GM18907 (cell line): ENCODE measurements at regions not wholly inside any gene's neighbourhood (a gene's known extent, or its start where the extent isn't known, plus 50 kb on each side); places are given as distances from the start of the nearest gene placed in this dataset.
"Not testable (repeated sequence)": the region's sequence is repeated elsewhere in the genome, so short reads cannot be mapped to it uniquely, and the experiment has no call there.

Experiments used
- ATAC-seq: cut with Tn5 transposase; IDR thresholded peaks from one replicate; pipeline ENCODE4 v1.9.1; 2021; ENCODE audit warnings: mild to moderate bottlenecking, moderate library complexity; ENCODE audit not compliant: unreplicated experiment

GRCh38 chr9:97772145-97772544, 75.0 kb upstream of the XPA start:
- ATAC-seq = no peak

- ATAC-seq = no peak
Observed at GRCh38 chr9:97773091-97773490, 76.0 kb upstream of the XPA start.

- ATAC-seq = no peak
Observed at GRCh38 chr9:97773723-97774122, 76.6 kb upstream of the XPA start.

DNA sequence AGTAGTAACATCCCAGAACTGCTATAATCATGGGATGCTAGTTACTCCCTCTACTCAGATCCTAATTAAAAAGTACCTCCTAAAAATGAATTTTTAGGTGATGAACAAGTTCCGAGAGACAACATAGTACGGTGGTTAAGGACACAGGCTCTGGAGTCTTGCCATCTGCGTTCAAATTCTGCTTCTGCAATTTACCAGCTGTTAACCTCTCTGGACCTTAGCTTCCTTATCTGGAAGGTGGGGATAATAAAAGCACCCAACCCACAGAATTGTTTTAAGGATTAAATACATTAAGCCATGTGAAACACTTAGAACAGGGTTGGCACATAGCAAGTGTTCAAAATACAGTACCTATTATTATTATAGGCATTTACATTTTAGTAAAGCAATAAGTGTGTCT, 77.5 kb upstream of the XPA start:
- ATAC-seq = no peak

DNA sequence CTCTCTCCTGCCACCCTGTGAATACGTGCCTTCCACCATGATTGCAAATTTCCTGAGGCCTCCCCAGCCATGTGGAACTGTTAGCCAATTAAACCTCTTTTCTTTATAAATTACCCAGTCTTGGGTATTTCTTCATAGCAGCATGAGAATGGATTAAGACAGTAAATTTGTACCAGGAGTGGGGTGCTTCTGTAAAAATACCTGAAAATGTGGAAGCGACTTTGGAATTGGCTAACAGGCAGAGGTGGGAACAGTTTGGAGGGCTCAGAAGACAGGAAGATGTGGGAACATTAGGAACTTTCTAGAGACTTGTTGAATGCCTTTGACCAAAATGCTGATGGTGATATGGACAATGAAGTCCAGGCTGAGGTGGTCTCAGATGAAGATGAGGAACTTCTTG, 74.3 kb upstream of the FOXE1 start:
- not testable (repeated sequence) for ATAC-seq

DNA sequence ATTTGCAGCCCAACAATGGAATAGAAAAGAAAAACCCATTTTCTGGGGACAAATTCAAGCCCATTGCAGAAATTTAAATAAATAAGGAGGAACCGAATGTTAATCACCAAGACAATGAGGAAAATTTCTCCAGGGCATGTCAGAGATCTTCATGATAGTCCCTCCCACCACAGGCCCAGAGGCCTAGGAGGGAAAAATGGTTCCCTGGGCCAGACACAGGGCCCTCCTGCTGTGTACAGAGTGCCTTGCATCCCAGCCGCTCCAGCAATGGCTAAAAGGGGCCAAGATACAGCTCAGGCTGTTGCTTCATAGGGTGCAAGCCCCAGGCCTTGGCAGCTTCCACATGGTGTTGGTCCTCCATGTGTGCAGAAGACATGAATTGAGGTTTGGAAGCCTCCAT, 73.4 kb upstream of the FOXE1 start:
- ATAC-seq = no peak

DNA sequence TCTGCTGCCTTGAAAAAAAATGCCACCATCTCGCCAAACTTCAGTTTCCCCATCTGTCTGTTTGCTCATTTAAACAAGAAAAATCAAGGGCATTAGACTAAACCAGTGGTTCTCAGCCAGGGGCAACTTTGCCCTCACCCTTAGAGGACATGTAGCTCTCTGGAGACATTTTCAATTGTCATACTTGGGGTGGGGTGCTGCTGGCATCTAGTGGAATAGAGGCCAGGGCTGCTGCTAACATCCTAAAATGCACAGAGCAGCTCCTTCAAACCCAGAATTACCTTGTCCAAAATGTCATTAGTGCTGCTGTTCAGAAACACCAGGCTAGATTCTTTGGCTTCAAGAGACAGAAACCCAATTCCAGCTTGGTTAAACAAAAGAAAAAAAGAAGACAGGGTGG, 71.1 kb upstream of the FOXE1 start:
- ATAC-seq = no peak

DNA sequence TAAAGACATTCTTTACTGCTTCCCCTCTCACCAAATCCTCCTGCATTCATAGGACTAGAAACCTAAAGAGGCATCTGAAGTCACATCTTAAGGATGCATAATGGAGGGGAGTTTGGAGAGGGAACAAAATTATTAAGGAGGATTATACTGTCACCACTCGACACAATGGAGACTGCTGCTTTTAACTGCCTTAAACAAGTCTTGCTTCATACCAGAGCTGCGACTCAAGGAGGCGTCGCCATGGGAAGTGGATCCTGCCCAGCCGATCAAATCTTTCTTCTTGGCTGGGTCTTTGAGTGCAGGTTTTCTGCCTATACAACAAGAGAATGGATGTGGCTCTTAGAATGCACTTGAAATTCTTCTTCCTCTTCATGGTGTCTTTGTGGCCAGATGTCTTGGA, 66.7 kb upstream of the FOXE1 start:
- ATAC-seq = no peak

- no peak for ATAC-seq
Observed at GRCh38 chr9:97787551-97787950, 65.5 kb upstream of the FOXE1 start.

GRCh38 chr9:97788763-97789663, 64.0 kb upstream of the FOXE1 start:
- no peak for ATAC-seq

- no peak for ATAC-seq
Observed at GRCh38 chr9:97790542-97790941, 62.5 kb upstream of the FOXE1 start.

- ATAC-seq = no peak
Observed at GRCh38 chr9:97791542-97791941, 61.5 kb upstream of the FOXE1 start.

DNA sequence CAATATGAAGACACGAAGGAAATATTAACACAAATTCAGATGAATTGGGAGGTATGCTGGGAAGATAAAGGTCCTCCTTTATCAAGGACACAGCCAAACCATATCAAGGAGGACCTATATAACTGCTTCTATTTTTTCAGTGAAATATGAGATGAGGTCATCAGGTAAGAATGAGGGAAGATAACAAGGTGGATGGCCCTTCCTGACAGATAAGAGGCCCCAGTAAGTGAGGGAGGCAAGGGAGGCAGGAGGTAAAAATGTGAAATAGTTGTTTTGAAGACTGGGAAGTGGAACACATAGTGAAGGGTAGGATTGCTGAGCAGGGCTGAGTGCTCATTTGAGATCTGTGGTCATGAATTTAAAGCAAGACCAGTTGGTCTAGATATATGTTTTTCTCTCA, 60.0 kb upstream of the FOXE1 start:
- ATAC-seq = no peak

- no peak for ATAC-seq
Observed at GRCh38 chr9:97794666-97795065, 58.4 kb upstream of the FOXE1 start.

- ATAC-seq = not testable (repeated sequence)
Observed at GRCh38 chr9:97796176-97796575, 56.9 kb upstream of the FOXE1 start.

GRCh38 chr9:97801180-97801579, 51.8 kb upstream of the FOXE1 start:
- ATAC-seq = no peak

DNA sequence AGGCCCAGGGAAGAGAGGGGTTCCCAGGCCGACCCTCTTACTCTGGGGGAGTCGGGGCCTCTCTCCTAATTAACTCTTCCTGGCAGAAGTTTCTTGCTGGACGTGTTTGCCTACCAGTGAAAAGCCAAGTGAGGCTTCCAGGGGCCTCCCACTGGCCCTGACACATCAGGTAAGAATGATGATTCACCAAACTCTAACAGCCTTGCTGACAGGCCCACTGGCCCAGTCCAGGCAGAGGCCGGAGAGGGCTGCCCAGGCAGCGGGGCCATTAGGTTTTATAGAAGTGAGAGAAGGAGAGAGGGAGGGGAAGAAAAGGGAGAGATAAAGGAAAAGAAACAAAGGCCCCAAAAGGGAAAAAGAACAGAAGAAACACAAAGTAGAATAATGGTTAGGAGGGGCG, 50.8 kb upstream of the FOXE1 start:
- ATAC-seq = no peak

GRCh38 chr9:97803167-97804058, 49.6 kb upstream of the FOXE1 start:
- peak; percentile 90 for ATAC-seq
